Panc1 (cell line): ENCODE measurements at regions not wholly inside any gene's neighbourhood (a gene's known extent, or its start where the extent isn't known, plus 50 kb on each side); places are given as distances from the start of the nearest gene placed in this dataset.
"Not testable (repeated sequence)": the region's sequence is repeated elsewhere in the genome, so short reads cannot be mapped to it uniquely, and the experiment has no call there.

Experiments
- CTCF ChIP-seq: fragments of 450-650 bp; IDR thresholded peaks from 2 replicates; pipeline ENCODE4 v1.5.1; 2017; ENCODE audit warnings: mild to moderate bottlenecking
- POLR2AphosphoS5 ChIP-seq: IDR thresholded peaks from 2 replicates; pipeline ENCODE4 v1.6.1; 2012; ENCODE audit warnings: mild to moderate bottlenecking, low read depth, low read length, moderate library complexity
- REST ChIP-seq, 2 experiments: IDR thresholded peaks; 2 replicates each; pipeline ENCODE4 v1.6.1; 2011 to 2012; ENCODE audit warnings: low read depth in 2 of 2, control low read depth in 1 of 2, low read length in 1 of 2, mild to moderate bottlenecking in 1 of 2, moderate library complexity in 1 of 2; ENCODE audit not compliant: insufficient read depth in 1 of 2
- SIN3A ChIP-seq: IDR thresholded peaks from 2 replicates; pipeline ENCODE4 v1.6.1; 2012; ENCODE audit warnings: low read depth, mild to moderate bottlenecking, low read length, moderate library complexity, borderline replicate concordance; ENCODE audit not compliant: insufficient read depth
- TCF7L2 ChIP-seq: IDR thresholded peaks from 2 replicates; pipeline ENCODE4 v1.6.1; 2011; ENCODE audit warnings: mild to moderate bottlenecking, low read depth, low read length, inconsistent platforms

- not testable (repeated sequence) for TF ChIP-seq CTCF; POLR2AphosphoS5; REST (IDR thresholded peaks at IDR 0.05; ENCODE audit: insufficient read depth in 1 of 2, low read depth in 2 of 2, low read length in 1 of 2); SIN3A; TCF7L2
Observed at GRCh38 chr1:805310-805709, 118.4 kb upstream of the SAMD11 start.
